GM21515 (cell line): ENCODE measurements at regions not wholly inside any gene's neighbourhood (a gene's known extent, or its start where the extent isn't known, plus 50 kb on each side); places are given as distances from the start of the nearest gene placed in this dataset.

Experiments
- ATAC-seq: cut with Tn5 transposase; IDR thresholded peaks from one replicate; pipeline ENCODE4 v1.9.1; 2021; ENCODE audit not compliant: unreplicated experiment

- no peak for ATAC-seq
Observed at GRCh38 chr9:87115785-87116184, 168.5 kb upstream of the GAS1 start.

- no peak for ATAC-seq
Observed at GRCh38 chr9:87116492-87116891, 169.2 kb upstream of the GAS1 start.

GRCh38 chr9:87118594-87118993 is 171.3 kb upstream of the GAS1 start:
- ATAC-seq: no peak

GRCh38 chr9:87119328-87119881 is 172.1 kb upstream of the GAS1 start:
- ATAC-seq: no peak

GRCh38 chr9:87120610-87121009 is 173.3 kb upstream of the GAS1 start:
- no peak for ATAC-seq

- no peak for ATAC-seq
Observed at GRCh38 chr9:87122947-87123685, 175.8 kb upstream of the GAS1 start.

- no peak for ATAC-seq
Observed at GRCh38 chr9:87123830-87124229, 176.5 kb upstream of the GAS1 start.

GRCh38 chr9:87125819-87126218 is 178.5 kb upstream of the GAS1 start:
- no peak for ATAC-seq

GRCh38 chr9:87127543-87127942 is 180.2 kb upstream of the GAS1 start:
- ATAC-seq: no peak

GRCh38 chr9:87127978-87128614 is 180.8 kb upstream of the GAS1 start:
- no peak for ATAC-seq

- no peak for ATAC-seq
Observed at GRCh38 chr9:87128844-87129493, 181.7 kb upstream of the GAS1 start.

GRCh38 chr9:87135074-87135473 is 187.8 kb upstream of the GAS1 start:
- ATAC-seq: no peak

- no peak for ATAC-seq
Observed at GRCh38 chr9:87137718-87138117, 190.4 kb upstream of the GAS1 start.

- no peak for ATAC-seq
Observed at GRCh38 chr9:87138128-87139040, 191.1 kb upstream of the GAS1 start.

- no peak for ATAC-seq
Observed at GRCh38 chr9:87139099-87139730, 191.9 kb upstream of the GAS1 start.

GRCh38 chr9:87140142-87140541 is 192.8 kb upstream of the GAS1 start:
- no peak for ATAC-seq

GRCh38 chr9:87140605-87141109 is 193.4 kb upstream of the GAS1 start:
- no peak for ATAC-seq

GRCh38 chr9:87141124-87141523 is 193.8 kb upstream of the GAS1 start:
- ATAC-seq: no peak

GRCh38 chr9:87146933-87147332 is 199.6 kb upstream of the GAS1 start:
- ATAC-seq: no peak

GRCh38 chr9:87147839-87148238 is 200.5 kb upstream of the GAS1 start:
- no peak for ATAC-seq
